ENCODE measurements at regions not wholly inside any gene's neighbourhood (a gene's known extent, or its start where the extent isn't known, plus 50 kb on each side); places are given as distances from the start of the nearest gene placed in this dataset.

DNA sequence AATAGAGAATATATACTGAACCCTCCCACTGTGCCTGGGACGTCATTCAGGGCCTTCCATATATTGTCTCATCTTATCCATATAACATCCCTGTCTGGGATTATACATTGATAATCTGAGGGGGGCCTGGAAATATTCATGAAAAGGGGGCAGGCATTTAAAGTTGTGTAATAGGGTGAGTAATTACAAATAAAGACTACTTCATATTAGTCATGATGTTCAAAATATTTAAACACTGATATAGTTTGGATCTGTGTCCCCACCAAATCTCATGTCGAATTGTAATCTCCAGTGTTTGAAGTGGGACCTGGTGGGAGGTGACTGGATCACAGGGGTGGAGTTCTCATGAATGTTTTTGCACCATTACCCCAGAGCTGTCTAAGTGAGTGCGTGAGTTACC is 97.8 kb downstream of the AQP9 start:
- DNase-seq (ENCODE audit: low read depth) = no peak

DNA sequence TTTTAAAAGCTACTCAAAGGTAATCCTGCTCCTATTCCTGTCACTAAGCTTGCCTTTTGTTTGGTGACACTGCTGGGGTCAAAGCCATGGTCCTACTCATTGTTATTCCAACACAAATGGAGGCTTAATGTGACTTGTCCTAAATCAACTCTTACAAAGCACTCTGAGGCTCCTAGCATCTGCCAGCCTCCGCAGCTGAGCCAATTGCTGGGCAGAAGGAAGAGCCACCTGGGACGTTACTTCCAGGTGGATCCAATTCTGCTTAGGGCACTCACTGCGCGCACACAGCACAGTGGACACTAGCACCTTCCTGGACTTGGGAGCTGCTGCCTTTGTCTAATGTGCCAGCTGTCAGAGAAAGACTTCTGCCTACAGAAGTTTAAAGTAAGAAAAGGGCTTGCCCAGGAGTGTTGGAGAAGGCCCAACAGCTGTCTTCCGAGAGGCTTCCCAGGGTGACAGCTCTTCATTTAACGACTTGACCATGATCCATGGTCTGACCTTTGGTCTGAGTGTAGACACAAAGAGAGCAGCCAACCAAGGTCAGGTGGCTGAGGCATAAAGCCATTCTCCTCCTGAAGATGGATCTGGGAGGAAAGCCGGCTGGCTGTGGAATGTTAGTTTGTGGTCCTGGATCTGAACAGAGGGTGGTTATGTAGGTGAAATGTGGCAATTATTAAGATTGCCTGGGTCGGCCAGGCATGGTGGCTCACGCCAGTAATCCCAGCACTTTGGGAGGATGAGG is 102.2 kb downstream of the AQP9 start:
- no peak for DNase-seq (ENCODE audit: low read depth)

DNA sequence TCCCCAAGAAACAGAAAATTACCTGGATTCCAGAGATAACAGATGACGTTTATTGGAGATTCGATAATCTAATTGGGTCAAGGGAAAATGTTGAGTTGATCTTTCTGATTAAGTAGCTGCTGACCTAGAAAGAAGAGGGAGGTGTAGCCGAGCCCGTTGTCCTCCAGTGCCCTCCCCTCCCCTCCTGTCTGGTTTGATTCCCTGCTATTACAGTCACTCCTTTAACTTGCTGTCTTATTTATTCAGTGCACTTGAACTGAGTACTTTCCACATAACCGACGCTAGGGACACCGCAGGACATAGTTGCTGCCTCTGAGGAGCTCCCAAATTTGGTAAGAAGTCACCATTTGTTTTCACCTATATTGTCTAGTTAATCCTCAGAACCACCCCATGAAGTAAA is 103.7 kb downstream of the AQP9 start:
- DNase-seq (ENCODE audit: low read depth) = no peak

DNA sequence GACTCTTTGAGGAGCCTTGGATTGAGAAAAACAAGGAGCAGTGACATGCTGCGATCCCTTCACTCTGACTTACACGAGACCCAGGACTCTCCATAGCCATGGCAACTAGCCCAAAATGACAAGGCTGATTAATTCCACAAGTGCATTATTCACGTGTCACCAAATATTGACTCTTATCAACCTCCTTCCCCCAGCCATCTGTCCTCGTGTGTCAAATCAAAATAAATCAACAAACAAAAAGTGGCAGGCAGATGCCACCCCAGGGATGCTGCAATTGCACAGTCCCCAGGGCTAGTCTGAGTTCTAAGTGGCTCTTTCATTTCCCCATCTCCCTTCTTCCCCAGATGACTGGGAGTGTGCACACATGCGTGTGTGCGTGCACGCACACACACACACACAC is 104.9 kb downstream of the AQP9 start:
- DNase-seq (ENCODE audit: low read depth) = no peak

DNA sequence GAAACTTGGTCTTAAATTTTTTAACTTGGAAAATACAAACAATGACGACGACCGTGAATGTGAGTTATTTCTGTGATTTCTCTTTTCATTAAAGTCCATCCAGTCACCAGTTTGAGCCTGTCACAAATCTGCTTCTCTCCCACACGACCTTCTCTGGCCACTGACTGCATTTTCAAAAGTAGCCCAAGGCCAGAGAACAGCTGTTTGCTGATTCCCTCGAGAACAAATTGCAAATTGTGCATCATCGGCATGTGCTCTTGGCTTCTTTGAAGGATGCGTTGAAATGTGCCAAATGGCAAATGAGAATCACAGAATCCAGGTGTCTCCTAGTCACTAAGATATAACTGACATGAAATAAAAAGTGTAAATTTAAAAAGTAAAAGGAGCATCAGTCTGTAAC is 106.4 kb downstream of the AQP9 start:
- DNase-seq (ENCODE audit: low read depth) = no peak

DNA sequence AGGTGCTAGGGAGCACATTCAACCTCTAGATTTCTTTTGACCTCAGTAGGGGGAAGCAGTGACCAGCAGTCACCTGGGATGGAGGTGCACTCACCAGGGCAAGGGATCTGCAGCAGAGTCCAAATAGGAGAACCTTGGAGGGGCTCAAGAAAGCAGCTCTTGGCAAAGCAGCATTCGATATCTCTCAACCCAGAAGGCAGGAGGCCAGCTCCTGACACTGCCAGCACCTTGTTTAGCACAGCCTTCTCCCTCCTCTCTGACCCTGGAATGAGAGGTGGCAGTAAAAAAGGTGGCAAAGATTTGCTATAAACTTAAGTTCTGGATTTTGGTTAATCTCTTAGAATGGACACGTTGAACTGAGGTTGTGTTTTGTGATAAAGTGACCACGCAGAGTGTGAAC is 107.9 kb downstream of the AQP9 start:
- DNase-seq (ENCODE audit: low read depth) = no peak

DNA sequence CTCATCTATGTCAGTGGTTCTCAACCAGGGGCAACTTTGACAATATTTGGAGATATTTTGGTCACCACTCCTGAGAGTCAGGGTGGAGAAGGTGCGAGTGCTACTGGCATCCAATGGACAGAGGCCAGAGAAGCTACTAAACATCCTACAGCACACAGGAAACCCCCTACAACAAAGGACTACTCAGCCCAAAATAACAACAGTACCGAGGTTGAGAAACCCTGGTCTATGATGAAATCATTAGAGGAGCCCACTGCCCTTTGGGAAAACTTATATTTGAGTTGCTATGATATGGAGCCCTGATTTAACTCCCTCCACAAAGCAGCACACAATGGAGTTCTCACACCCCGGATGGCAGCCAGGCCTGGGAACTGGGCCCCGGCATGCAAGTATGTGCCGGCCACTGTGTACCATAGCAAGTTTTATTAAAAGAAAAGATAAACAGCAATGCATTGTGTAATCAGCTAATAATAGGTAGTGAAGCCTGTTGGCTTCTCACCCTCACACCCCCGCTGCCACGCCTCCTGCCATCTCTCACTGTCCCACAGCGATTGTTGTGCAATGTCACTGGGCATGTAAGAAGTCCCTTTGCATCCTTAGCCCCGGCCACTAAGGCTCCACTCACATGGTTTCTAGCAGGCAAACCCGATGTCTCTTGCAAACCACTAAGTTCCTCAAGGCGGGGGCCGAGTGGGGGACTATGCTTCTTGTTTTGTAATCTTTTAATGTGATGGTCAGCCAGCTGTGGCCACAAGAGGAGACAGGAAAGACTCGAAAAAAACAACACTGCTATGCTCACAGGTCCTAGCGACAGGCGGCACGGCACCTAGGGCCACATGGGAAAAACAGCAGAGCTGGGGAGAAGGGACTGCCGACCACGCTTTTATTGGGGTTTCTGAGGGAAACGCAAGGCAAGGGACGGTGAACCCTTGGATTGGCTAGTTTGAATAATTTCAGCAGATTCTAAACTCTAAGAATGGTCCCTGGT is 110.0 kb downstream of the AQP9 start:
- no peak for DNase-seq (ENCODE audit: low read depth)

DNA sequence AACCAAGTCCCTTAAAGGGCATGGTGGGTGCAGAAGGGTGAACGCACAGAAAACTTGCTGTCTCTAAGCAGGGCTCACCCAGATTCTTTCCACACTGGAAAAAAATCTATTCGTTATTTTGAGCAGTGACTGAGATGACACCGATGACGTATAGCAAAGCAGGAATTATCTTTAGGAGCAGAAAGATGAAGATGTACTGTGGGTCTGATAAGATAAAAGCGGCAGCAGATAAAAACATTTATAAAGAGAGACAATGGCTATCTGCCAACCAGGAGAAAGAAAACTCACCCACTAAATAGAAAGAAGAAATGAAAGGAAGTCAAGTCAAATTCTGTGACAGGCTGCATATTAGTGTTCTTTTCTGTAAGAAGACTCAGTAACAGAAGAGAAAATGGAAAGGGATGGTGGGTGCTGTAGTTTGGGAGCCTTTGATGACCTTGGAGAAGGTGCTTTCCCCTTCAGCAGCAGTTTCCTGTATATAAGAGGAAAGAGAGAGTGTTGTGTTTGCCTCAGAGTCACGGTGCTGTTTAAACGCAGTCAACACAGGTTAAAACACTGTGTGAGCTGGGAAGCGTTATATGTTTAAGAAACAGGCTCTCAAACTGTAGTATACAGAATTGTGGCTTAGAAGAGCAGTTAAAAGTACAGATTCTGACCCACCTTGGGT is 111.6 kb downstream of the AQP9 start:
- no peak for DNase-seq (ENCODE audit: low read depth)

DNA sequence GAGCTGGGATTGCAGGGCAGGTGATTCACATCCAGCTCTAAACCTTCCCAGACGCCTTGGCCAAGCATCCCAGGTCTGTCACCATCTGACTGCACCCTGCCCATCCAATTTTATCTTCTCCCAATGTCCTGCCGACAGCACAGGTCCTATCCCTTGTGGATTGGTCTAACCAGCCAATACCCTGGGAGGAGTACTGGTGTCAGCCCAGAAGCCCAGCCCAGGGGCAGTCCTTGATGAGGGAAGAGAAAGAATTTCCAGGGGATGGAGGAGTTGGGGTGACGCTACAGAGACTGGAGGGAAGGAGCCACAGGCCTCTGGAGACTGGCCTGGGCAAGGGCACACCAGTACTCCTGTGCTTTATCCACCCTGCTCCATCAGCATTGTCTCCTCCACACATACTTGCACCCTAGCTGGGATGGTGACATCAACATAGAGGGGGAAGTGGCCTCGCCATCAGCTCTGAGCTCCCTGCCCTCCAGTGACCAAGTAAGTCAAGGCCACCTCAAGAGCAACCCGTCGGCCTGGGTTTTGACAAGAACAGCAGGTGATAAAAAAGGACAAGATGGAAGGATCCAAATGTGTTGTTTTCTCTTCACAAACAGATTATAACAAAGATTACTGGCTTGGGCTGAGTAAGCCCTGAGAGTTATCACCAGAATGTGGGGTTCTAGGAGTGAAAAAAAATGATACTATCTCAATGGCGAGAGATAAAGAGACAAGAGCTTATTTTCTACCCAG is 114.6 kb downstream of the AQP9 start:
- no peak for DNase-seq (ENCODE audit: low read depth)

DNA sequence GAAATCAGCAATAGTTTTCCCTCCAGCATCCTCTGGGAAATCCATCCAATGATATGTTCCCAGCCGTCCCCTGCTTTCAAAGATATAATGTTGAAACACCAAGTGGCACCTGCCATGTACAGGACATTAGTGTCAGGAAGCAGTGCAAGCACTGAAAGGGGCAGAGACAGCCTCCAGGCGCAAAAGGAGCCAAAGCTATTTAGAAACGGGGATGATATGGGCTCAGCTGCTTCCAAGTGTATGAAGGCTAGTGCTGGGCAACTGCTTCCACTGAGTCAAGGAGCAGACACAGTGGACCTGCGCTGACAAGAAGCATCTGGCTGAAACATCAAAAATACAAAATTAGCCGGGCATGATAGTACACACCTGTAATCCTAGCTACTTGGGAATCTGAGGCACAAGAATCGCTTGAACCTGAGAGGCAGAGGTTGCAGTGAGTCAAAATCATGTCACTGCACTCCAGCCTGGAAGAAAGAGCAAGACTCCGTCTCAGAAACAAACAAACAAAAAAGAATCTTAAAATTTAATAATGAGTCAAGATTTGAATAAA is 119.7 kb downstream of the AQP9 start:
- no peak for DNase-seq (ENCODE audit: low read depth)

DNA sequence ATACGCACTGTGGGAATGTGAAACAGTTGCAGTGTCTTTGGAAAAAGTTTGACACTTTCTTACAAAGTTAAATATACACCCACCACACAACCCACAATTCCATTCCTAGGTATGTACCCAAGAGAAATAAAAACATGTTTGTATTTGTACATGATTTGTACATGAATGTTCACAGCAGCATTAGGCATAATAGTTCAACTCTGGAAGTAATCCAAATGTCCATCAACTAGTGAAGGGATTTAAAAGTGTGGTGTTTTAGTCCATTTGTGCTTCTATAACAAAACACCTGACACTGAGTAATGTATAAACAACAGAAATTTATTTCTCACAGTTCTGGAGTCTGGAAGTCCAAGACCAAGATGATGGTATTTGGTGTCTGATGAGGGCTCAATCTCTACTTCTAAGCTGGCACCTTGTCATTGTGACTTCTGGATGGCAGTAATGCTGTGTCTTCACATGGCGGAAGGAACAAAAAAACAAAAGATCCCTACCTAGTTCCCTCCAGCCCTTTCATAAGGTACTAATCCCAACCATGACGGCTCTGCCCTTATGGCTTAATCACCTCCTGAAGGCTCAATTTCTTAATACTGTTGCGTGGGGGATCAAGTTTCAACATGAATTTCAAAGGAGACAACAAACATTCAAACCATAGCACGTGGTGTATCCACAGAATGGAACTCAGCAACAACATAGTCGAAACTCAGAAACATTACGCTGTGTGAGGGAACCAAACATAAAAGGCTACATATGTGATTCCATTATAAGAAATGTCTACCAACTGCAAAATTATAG is 120.5 kb downstream of the AQP9 start:
- no peak for DNase-seq (ENCODE audit: low read depth)

DNA sequence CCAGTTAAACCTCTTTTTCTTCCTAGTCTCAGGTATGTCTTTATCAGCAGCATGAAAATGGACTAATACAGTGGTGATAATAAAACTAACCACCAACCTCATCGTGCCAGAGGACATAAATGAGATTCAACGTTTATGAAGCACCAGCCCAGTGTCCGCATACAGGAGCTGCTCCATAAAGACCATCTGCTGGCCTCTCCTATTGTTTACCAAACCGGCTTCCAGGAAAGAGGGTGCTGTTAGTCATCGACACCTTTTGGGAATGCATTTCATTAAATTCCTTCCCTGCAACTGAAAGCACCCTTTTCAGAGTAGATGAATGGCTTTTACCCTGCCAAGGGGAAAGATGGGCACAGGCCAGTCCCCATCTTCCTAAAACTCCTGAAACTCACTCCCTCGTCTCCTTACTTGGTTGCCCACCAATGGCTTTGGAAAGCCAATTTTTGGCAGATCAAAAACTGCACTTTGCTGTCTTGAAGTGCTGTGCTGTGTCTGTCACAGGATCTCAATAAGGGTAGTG is 122.1 kb downstream of the AQP9 start:
- no peak for DNase-seq (ENCODE audit: low read depth)

DNA sequence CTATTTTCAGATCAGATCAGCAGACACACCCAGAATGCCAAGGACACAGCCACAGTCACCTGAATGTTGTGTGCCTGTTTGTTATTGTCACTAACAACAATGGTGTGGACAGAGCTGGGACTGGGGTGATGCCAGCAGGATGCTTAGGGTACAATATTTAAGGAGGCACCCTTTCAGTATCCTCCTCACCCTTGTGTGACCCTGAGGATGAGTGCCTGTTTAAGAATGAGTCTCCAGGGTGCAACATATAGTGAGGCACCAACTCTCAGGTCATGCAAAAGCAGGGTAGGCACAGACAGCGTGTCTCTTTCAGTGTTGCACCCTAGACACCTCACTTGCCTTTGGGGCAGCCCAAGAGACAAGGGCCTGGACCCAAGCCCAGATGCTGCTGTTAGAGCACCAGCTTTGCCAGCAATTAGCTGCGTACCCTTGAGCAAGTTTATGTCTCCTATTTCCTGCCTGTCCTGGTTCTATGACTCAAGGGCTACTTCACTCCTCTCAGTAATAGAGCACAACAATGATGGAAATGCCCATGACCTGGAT is 122.6 kb downstream of the AQP9 start:
- no peak for DNase-seq (ENCODE audit: low read depth)

DNA sequence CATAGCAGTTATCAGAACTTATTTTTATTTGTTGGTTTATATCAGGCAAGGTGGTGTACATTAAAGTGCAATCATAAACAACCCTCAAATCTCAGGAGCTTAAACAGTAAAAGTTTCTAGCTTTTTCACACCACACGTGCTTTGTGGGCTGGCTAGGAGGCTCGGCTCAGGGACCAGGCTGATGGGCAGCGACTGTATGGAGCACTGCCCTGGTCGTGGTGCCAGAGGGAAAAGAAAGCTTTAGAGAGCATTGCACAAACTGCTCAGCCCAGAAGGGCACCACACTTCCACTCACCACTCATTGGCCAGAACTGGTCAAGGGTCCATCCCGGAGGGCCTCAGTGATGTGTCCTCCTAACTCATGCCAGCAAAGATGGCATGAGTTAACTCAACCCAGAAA is 123.2 kb downstream of the AQP9 start:
- no peak for DNase-seq (ENCODE audit: low read depth)

DNA sequence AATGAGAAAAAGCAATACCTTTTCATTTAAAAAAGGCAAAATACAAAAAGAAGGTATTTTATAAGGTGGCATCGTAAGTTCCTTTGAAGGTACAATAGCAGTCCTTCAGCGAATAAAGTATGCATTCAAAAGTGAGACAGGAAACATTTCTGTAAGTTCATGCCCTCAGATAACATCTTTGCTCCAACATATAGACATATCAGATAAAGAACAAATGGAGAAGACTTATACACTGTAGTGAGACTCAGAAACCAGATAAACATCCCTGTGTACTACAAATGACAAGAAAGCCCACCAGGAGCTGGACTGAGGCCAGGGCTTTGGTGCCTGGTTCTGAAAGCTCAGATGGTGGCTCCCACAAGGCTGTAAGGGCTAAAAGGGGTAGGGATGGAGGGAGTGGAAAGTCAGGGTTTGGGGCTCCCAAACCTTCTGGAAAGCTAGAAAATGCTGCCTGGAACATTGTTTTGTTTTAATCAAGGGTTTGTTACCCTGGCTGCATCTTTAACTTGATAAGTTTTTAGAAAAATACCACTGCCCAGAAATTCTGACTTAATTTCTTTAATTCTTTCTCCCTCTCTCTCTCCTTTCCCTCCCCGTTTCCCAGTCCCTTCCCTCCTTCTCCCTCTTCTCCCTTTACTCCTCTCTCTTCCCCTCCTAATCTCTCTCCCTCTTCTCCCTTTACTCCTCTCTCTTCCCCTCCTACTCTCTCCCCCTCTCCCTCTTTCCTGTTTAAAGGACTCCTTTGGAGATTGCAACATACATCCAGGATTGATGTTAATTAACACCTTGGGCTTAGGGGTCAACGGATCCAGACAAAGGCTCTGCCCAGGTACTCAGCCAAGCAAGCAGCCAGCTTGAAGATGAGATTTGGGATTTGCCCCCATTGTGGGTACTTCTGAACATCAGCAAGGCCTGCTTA is 126.1 kb downstream of the AQP9 start:
- no peak for DNase-seq (ENCODE audit: low read depth)

DNA sequence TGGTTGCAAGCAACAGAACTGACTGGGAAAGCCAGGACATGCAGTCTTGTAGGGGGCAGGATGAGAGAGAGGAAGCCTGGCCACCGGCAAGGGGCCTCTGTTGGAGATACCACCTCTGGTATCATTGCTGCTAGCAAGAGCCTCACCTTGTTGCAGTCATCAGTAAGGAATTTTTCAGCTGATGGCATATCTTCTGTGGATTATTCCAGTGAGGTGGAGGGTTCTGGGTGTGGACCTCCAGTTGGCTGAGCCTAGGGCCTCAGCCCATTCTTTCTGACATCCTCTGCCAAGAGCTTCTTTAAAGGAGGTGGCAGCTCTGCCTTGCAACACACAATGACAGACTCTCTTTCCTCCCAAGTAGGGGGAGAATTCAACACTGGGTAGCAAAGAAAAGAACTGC is 128.9 kb downstream of the AQP9 start:
- no peak for DNase-seq (ENCODE audit: low read depth)

DNA sequence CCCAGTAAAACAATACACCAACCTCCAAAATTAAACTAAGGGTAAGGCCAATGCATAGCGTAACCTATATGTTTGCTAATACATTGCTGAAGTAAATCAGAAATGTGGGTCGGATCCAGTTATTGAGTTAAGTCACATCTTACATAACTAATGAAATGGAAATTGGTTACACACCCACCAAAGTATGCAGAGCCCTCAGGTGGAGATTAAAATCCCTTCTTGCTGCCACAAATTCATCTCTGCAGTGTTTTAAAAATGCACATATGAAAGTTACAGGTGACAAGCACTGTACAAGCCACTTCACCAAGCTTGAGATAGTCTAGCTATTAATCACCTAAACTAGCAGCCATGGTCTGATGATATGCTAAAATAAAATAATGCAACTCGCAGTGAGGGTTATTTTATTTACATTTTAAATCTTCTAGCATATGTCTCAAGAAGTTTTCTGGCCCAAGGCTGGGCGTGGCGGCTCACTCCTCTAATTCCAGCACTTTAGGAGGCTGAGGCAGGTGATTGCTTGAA is 130.6 kb downstream of the AQP9 start:
- no peak for DNase-seq (ENCODE audit: low read depth)

DNA sequence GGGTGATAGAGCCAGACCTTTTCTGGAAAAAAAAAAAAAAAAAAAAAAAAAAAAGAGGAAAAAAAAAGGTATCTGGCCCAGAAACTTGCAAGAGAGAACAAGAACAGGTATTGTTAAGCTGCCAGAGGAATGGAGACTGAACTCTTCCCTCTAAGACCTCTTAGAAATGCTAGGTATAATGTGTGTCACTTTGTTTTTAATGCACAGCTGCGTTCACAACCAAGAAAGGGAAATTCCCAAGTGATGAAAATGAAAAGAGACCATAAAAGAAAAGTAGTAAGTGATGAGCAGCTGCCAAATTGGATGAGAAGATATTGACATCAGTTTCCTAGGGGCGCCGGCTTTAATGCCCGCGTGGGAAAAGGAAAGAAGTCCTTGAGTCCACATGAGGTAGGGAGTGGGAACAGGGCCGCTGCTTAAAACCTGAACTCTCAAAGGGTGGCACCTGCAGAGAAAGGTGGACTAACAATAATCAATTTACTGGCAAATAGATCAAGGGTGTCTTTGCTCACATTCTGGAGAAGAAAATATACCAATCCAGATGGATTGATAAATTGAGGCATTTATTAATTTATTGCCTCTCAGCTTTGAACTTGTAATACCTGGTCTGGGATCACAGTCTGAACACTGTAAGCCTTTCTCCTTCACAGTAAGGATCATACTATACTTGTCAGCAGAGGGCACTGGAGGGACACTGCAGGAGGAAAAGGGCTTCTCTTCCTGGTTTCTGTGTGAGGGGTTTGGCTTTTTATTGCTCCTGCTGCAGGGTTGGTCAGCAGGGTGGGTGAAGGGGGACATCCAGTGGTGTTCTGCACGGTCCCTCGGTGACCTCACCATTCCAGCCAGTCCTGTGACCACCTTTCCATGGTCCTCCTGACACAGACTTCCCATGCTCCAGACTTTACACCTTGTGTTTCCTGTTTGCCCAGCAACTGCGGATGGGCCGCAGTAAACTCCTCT is 131.6 kb downstream of the AQP9 start:
- no peak for DNase-seq (ENCODE audit: low read depth)

Data from activated T-helper 1 cell treated with Interleukin-2 at 50 U/mL for 16 hours (primary cell).